Spleen (tissue), 7 donors: ENCODE measurements at regions not wholly inside any gene's neighbourhood (a gene's known extent, or its start where the extent isn't known, plus 50 kb on each side); places are given as distances from the start of the nearest gene placed in this dataset.
"Not testable (repeated sequence)": the region's sequence is repeated elsewhere in the genome, so short reads cannot be mapped to it uniquely, and the experiment has no call there.

ENCODE experiments used
- POLR2A ChIP-seq, 3 donors: fragments of 450-650 bp; IDR thresholded peaks; one replicate each; pipeline ENCODE4 v1.5.1; 2017; ENCODE audit warnings: antibody characterized with exemption in 3 of 3, mild to moderate bottlenecking in 1 of 3
- TF ChIP-seq, protein P1 (sequence below), 11 experiments: fragments of 200-600 bp in 7 of 11; fragments of 450-650 bp in 4 of 11; sonication (generic) in 4 of 11; IDR thresholded peaks in 8 of 11; conservative IDR thresholded peaks in 3 of 11; 1 replicate in 7 of 11; 2 replicates in 4 of 11; pipeline versions ENCODE4 v1.4.0 to v1.8.0; 2016 to 2021; ENCODE audit warnings: antibody characterized with exemption in 11 of 11, inconsistent platforms in 4 of 11, mild to moderate bottlenecking in 1 of 11
- donor health status: DM: no; HTN: no; CAD: no; lungs with moderate emphysema.
- donor health status: DM: no; HTN: no; CAD: no.
- donor health status: DM: no; HTN: no; CAD: no.

DNA sequence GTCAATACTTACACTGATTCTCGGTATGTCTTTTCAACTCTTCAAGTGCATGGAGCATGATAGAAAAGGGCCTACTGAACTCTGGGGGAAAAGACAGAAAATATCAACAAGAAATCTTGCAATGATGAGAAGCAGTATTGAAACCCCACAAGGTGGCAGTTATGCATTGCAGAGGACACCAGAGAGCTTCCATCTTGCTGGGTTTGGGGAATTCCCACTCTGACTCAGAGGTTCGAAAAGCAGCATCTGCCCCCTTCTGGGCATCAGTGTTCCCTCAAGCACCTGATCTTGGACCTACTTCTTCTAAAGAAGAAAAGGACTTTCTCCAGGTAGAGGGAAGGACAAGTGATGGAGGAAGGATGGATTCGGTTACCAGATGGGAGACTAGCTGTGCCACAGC is 147.5 kb upstream of the OSBPL11 start:
- TF ChIP-seq POLR2A (IDR thresholded peaks at IDR 0.05), result not testable (repeated sequence)
- TF ChIP-seq, protein P1, sequence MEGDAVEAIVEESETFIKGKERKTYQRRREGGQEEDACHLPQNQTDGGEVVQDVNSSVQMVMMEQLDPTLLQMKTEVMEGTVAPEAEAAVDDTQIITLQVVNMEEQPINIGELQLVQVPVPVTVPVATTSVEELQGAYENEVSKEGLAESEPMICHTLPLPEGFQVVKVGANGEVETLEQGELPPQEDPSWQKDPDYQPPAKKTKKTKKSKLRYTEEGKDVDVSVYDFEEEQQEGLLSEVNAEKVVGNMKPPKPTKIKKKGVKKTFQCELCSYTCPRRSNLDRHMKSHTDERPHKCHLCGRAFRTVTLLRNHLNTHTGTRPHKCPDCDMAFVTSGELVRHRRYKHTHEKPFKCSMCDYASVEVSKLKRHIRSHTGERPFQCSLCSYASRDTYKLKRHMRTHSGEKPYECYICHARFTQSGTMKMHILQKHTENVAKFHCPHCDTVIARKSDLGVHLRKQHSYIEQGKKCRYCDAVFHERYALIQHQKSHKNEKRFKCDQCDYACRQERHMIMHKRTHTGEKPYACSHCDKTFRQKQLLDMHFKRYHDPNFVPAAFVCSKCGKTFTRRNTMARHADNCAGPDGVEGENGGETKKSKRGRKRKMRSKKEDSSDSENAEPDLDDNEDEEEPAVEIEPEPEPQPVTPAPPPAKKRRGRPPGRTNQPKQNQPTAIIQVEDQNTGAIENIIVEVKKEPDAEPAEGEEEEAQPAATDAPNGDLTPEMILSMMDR (IDR thresholded peaks at IDR 0.05 in 8 of 11, conservative IDR thresholded peaks at IDR 0.05 in 3 of 11), result not testable (repeated sequence)
